ENCODE measurements at regions not wholly inside any gene's neighbourhood (a gene's known extent, or its start where the extent isn't known, plus 50 kb on each side); places are given as distances from the start of the nearest gene placed in this dataset.
"Not testable (repeated sequence)": the region's sequence is repeated elsewhere in the genome, so short reads cannot be mapped to it uniquely, and the experiment has no call there.

GRCh38 chr5:68103297-68103696 lies 112.3 kb upstream of the PIK3R1 start:
- TF ChIP-seq CTCF (IDR thresholded peaks at IDR 0.05); POLR2AphosphoS5 (IDR thresholded peaks at IDR 0.05; ENCODE audit: low read depth, low read length); TAF1 (IDR thresholded peaks at IDR 0.05; ENCODE audit: borderline replicate concordance, low read depth, low read length); EP300 (IDR thresholded peaks at IDR 0.05; ENCODE audit: borderline replicate concordance in 1 of 2, low read depth in 1 of 2, low read length in 1 of 2); EZH2phosphoT487 (IDR thresholded peaks at IDR 0.05; ENCODE audit: borderline replicate concordance, low read depth); USF1 (IDR thresholded peaks at IDR 0.05; ENCODE audit: borderline replicate concordance, low read depth); RFX5 (IDR thresholded peaks at IDR 0.05; ENCODE audit: low read length); REST (IDR thresholded peaks at IDR 0.05; ENCODE audit: low read depth, low read length): not testable (repeated sequence)
